ENCODE measurements at regions not wholly inside any gene's neighbourhood (a gene's known extent, or its start where the extent isn't known, plus 50 kb on each side); places are given as distances from the start of the nearest gene placed in this dataset.

GRCh38 chr15:87528873-87529272 is 727.7 kb downstream of the NTRK3 start (continued):
- TF ChIP-seq REST (IDR thresholded peaks at IDR 0.05; ENCODE audit: unreplicated experiment), result no peak
- no peak for TF ChIP-seq ZNF114 (CRISPR knock-in tag; IDR thresholded peaks at IDR 0.05)
- no peak for TF ChIP-seq NANOG (IDR thresholded peaks at IDR 0.05; ENCODE audit: borderline replicate concordance)
- no peak for TF ChIP-seq POLR2AphosphoS5 (IDR thresholded peaks at IDR 0.05; ENCODE audit: low read depth)
- TF ChIP-seq CTCF (conservative IDR thresholded peaks at IDR 0.05; ENCODE audit: low read depth in 2 of 2), result no peak
- no peak for TF ChIP-seq CREB1 (CRISPR knock-in tag; IDR thresholded peaks at IDR 0.05; ENCODE audit: low read depth)
- no peak for TF ChIP-seq JUNB (IDR thresholded peaks at IDR 0.05; ENCODE audit: unreplicated experiment)
- TF ChIP-seq ZNF331 (CRISPR knock-in tag; IDR thresholded peaks at IDR 0.05; ENCODE audit: low read depth), result no peak
- no peak for TF ChIP-seq ETS1 (IDR thresholded peaks at IDR 0.05)

DNA sequence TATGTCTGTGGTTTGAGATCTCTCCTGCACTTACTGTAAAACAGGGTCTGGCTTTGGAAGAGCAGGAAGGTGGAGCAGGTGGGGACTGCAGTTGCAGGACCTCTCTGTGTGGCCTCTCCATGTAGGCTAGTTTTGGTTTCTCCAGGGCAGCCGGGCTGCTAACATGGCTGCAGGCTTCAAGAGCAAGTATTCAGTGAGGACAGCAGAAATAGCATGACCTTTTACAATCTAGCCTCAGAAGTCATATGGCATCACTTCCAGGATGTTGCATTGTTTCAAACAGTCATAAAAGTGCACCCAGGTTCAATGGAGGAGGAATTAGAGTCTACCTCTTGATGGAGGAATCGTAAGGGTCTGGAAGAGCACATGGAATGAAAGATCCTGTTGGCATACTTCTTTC is 728.7 kb downstream of the NTRK3 start:
- H3K36me3 Mint-ChIP-seq (ENCODE audit: low read depth), result 0 out of 3 replicates have a peak, but pooled peaks cover 2% of the 10 kb centered on the region
- Histone ChIP-seq H3K79me2 (replicated peaks; ENCODE audit: insufficient read depth) (no peaks in the 10 kb centered on the region), H4K20me1 (replicated peaks; ENCODE audit: insufficient read depth) (no peaks in the 10 kb centered on the region), H3K4me1 (ENCODE audit: insufficient read depth) (no peaks in the 10 kb centered on the region), H3K4me2 (no peak overlapping the region), H2AFZ (no peak overlapping the region), H3K4me3 (no peak overlapping the region), H3F3A (replicated peaks; ENCODE audit: low read depth) (no peaks in the 10 kb centered on the region), H3K36me3 (ENCODE audit: insufficient read depth) (no peaks in the 10 kb centered on the region), H3K27me3 (ENCODE audit: insufficient read depth) (no peaks in the 10 kb centered on the region), H3K9me2 (ENCODE audit: insufficient read depth) (no peaks in the 10 kb centered on the region), H3K27ac (ENCODE audit: low read depth) (no peak overlapping the region)
- DNase-seq (ENCODE audit: low spot score) (no peak), ATAC-seq (no peak)
- no peak overlapping the region for H3K4me3 Mint-ChIP-seq
- peaks cover 3% of the 10 kb centered on the region for H3K27me3 Mint-ChIP-seq (ENCODE audit: insufficient read depth, low read depth, poor library complexity)
- peaks cover 5% of the 10 kb centered on the region; the same call in 1 of the 3 replicates for H3K9me3 Mint-ChIP-seq
- H3K4me1 Mint-ChIP-seq, result no peaks in the 10 kb centered on the region
- H3K27ac Mint-ChIP-seq, result no peak overlapping the region
- TF ChIP-seq ZNF462 (CRISPR knock-in tag; IDR thresholded peaks at IDR 0.05) (no peak), ZNF114 (CRISPR knock-in tag; IDR thresholded peaks at IDR 0.05) (no peak)
